GM12872 (cell line): ENCODE measurements at regions not wholly inside any gene's neighbourhood (a gene's known extent, or its start where the extent isn't known, plus 50 kb on each side); places are given as distances from the start of the nearest gene placed in this dataset.

Experiments used
- TF ChIP-seq, protein P1 (sequence below): IDR thresholded peaks from 3 replicates; pipeline ENCODE4 v1.5.1; 2011; ENCODE audit warnings: low read depth, mild to moderate bottlenecking, low read length, moderate library complexity; ENCODE audit not compliant: insufficient read depth

DNA sequence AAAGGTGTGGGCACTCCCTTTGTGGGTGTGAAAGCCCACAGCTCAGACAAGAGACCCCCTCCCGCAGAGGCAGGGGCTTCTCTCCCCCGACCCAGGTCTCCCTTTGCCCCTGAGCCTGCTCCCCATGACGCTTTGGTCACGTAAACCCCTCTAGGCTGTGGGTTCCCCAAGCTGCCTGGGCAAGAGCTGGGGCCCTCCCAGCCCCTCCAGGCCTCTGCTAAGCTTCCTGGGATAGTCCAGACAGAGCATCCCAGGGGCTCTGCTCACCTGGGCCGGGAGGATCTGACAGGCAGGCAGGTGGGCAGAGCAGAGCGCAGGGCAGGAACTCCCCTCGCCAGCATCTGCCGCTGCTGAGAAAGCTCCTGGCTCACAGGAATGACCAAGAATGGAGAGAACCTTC lies 177.3 kb downstream of the BANP start:
- TF ChIP-seq, protein P1, sequence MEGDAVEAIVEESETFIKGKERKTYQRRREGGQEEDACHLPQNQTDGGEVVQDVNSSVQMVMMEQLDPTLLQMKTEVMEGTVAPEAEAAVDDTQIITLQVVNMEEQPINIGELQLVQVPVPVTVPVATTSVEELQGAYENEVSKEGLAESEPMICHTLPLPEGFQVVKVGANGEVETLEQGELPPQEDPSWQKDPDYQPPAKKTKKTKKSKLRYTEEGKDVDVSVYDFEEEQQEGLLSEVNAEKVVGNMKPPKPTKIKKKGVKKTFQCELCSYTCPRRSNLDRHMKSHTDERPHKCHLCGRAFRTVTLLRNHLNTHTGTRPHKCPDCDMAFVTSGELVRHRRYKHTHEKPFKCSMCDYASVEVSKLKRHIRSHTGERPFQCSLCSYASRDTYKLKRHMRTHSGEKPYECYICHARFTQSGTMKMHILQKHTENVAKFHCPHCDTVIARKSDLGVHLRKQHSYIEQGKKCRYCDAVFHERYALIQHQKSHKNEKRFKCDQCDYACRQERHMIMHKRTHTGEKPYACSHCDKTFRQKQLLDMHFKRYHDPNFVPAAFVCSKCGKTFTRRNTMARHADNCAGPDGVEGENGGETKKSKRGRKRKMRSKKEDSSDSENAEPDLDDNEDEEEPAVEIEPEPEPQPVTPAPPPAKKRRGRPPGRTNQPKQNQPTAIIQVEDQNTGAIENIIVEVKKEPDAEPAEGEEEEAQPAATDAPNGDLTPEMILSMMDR, result no peak

DNA sequence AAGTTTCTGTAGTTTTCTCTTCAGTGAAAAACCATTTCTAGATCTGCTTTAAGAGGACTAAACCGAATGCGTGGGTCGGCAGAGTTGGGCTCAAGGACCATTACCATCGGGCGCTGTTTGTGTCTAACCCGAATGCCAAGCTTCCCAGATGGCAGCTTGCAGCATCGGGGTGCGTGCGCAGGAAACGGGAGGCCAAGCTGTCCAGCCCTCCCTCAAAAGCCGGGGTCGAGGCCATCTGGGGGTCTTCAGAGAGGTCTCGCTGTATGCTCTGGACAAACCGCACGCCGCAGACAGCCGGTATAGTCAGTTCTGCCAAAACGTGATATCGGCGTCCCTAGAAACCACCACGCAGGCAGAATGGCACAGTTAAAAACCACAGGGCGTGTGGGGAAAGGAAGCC lies 178.8 kb downstream of the BANP start:
- TF ChIP-seq, protein P1, result no peak

DNA sequence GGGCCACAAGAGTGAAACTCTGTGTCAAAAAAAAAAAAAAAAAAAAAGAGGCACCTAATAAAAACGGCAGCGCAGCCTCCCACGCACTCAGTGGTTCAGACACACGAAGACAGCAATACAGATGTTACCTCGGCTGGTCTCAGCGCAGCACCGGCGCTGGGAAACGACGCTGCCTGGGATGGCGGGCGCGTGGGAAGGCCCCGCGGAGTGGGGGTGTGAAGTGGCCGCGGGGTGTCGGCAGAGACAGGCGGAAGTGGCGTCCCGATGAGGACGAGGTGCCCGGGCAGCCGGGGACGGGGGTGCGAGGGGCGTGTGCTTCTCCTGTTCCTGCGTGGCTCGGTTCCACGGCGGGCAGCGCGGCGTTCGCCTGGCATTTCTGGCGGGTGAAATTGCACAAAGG lies 179.4 kb downstream of the BANP start:
- TF ChIP-seq, protein P1, result no peak

DNA sequence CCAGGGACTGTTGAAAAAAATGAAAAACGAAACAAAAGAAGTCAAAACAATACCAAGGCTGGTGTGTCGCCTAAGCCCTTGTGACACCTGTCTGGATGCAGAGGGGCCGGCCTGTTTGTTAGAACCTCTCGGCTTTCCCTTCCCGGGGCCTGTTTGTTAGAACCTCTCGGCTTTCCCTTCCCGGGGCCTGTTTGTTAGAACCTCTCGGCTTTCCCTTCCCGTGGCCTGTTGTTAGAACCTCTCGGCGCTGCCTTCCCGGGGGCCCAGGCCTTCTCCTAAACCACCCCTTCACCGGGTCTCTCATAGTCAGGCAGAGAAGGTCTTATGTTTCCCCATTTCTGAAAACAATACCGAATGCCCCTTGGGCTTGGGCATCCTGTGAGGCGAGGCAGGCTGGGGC lies 180.0 kb downstream of the BANP start:
- TF ChIP-seq, protein P1, result no peak

DNA sequence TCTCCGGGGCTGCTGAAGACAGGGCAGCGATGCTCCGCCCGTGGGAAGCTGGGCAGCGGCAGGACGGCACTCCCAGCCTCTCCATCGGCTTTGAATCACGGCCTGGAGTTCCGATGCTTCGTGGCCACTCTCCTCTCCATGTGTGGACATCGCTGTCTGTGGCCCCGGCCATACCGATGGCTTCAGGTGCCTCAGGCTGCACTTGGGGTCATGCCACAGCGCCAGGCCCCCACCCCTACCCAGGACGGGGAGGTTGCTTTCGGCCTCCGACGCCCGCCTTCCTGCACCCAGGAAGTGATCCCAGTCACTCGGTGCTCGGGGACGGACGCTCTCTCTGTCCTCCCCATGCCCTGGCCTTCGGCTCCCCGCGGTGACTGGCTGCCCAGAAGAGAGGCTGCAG lies 180.7 kb downstream of the BANP start:
- TF ChIP-seq, protein P1, result no peak

DNA sequence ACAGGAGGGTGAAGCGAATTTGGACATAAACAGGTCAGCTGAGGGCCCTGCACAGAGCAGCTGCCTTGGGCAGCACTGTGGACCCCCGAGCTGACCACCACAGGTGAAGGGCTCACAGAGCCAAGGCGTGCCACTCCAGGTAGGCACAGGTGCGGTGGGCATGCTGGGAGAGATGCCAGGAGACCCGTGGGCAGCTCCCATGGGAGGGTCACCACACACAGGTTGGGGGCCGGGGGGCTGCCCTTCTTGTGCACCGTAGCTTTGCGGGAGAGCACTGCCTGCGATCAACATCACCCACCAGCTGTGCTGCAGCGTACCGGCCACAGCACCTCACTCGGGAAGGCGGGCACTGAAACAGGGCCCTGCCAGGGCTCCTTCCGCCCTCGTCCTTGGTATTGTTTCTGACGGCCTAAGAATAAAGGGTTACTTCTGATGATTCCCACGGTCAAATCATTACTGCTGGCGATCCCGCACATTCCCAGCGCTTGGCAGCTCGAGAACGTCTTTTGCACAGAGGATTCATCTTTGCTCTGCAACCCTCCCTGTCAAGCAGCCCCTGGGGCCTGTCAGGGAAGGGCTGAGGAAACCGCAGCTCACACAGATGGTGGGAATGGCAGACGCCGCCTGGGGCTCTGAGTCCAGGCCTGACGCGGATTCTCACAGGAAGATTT lies 181.7 kb downstream of the BANP start:
- TF ChIP-seq, protein P1, result no peak

DNA sequence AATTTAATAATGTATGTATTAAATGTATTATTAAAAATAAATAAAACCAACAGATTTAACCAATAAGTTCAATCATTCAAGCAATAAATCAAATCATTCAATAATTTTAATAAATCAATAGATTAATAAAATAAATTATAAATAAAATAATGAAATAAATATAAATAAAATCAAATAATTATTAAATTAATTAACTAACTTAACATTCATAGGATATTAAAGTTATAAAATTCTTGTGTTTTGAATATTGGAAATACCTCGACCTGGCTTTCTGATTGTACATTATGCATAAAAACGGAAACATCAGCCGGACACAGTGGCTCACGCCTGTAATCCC lies 182.2 kb downstream of the BANP start:
- TF ChIP-seq, protein P1, result no peak
